Activated CD4-positive, alpha-beta T cell treated with anti-CD3 and anti-CD28 coated beads, Interleukin-2, amount 50 U/mL, for 16 hours (primary cell): ENCODE measurements at regions not wholly inside any gene's neighbourhood (a gene's known extent, or its start where the extent isn't known, plus 50 kb on each side); places are given as distances from the start of the nearest gene placed in this dataset.

Experiments
- DNase-seq: peaks from one replicate; pipeline ENCODE4 v3.0.0-alpha.2; 2020

GRCh38 chr21:35414507-35415139 is 365.5 kb upstream of the RUNX1 start:
- DNase-seq: no peak

DNA sequence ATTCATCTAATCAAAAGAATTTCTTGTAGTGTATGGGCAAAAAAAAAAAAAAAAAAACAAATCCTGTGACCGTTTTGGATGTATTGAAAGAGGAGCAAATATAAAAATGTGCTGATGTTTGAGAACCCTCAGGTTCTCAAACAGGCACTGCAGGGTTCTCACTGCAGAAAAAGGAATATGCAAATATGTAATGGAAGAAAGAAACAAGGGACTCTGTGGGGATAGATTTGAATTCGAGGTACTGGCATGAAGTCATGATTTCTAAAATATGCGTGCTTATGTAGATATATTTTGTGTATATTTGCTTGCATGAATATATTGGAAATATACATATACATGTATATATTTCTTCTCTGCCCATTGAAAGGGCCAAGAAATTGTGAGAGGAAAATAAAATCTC is 365.0 kb upstream of the RUNX1 start:
- DNase-seq: no peak

DNA sequence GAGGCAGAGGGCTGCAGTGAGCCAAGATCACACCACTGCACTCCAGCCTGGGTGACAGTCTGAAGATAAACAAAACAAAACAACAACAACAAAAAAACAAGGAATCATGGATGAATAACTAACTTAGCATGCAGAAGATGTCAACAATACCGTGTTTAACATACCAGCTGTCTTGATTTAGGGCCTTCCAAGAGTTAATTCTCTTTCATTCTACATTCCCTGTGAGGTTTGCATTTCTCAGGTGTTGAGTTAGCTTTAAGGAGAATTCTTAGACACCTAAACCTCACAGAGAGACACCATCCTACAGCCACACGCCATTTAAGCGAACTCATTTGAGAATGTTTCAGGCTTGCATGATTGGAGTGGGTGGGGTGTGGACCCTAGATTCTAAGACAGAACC is 363.1 kb upstream of the RUNX1 start:
- DNase-seq: no peak

GRCh38 chr21:35411434-35411833 is 362.3 kb upstream of the RUNX1 start:
- no peak for DNase-seq

- DNase-seq: no peak
Observed at GRCh38 chr21:35410656-35411055, 361.6 kb upstream of the RUNX1 start.

DNA sequence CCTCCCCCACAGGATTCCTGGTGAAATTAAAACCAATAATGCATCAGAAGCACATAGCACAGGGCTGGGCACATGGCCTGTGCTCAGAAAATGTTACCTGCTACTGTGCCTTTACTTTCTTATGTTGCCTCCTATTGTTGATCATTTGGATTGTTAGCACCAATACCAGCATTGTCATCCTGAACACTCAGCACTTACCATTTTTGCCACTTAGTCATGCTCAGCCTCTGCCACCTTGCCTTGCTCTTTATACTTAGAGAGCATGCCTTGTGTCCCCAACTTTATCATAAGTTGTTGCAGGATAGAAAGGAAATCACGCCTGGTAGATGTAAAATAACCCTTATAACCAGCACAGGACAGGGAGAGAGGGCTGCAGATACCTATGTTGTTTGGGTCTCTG is 361.0 kb upstream of the RUNX1 start:
- DNase-seq: no peak

- no peak for DNase-seq
Observed at GRCh38 chr21:35408401-35408800, 359.3 kb upstream of the RUNX1 start.

- no peak for DNase-seq
Observed at GRCh38 chr21:35406635-35407034, 357.5 kb upstream of the RUNX1 start.

GRCh38 chr21:35405981-35406380 is 356.9 kb upstream of the RUNX1 start:
- DNase-seq: no peak

DNA sequence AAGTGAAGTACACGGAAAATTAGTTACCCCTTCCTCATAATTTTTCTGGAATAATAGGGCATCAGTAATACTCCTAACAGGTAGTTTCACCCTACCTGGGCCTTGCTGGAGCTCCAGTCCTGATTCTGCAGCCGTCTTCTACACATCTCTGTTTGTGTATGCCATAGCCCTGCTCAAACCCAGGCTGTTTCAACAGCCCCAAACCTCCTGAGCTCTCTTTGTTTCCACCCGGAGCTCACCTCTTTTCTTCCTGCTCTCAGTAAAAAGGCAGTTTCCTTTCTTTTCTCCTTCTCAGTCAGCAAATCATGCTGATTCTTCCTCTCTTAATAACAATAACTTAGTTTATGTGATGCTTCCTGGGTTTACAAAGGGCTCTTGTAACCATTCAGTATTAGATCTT is 355.1 kb upstream of the RUNX1 start:
- DNase-seq: no peak

GRCh38 chr21:35402061-35402460 is 353.0 kb upstream of the RUNX1 start:
- no peak for DNase-seq

DNA sequence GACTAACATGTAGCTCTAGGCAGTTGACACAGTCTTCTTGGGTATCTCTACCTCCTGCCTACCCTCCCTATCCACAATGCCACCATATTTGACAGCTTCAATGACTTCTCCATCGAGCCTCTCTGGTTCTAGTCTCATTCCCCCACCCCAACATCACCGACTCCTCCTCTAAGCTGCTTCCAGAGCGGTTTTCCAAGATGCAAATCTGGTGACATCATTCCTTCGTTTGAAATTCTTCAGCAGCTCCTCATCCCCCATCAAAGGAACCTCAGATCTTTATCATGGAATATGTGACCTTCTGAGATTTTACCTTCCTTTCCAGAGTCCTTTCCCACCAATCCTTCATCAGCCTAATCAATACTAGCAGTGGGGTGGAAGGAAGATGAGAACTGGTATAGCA is 352.4 kb upstream of the RUNX1 start:
- no peak for DNase-seq

DNA sequence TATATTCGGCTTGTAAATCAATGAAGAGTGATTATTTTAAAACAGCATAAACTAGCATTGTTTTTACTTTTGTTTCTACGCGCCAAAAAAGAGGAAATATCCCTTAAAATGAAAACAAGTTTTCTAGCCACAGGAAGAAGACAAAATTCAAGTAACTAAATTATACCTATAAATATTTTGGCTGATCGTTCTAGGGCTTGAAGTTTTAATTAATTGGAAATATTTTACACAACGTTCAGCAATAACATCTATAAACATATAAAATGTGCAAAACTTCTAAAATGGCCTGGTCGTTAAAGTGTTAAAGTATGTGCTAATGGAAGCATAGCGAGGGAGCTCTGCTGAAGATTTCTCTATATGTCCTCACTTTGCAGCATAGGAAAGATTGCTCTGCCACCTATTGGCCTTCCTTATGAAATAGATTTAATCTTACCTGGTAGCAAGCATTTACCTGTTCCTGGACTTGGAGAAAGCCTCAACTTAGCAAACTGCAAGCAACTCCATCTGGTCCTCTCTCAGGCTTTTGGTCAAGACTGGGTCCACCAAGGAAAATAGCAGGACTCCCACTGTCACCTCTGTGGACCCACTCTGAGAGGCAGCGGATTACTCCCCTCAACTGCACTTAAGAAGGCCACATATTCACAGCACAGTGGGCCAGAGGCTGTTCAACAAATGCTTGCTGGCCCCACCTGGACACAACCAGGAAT is 351.3 kb upstream of the RUNX1 start:
- peak; percentile 65 for DNase-seq

- no peak for DNase-seq
Observed at GRCh38 chr21:35399706-35400105, 350.6 kb upstream of the RUNX1 start.

DNA sequence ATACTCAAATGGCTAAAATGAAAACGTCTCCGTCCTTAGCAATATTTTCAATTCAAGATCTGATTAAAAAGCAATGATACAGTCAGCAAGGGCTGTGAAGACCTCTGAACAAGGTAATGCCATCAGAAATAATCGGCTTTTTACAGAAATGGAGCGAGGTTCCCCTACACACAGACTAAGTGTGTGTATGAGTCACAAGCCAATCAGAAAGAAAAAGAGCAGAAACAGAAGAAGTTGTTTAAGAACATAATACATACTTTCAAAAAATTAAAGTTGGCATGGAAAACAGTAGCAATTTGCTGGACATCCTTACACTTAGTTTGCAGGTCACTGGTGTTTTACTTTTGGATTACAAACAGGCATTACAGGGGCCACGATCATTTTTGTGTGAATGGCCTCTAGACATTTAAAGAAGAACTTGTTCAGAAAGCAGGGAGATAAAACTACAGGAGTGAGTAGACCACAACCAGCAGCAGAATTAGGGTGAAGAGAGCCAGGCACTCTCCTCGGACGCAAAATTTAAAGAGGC is 350.0 kb upstream of the RUNX1 start:
- no peak for DNase-seq

DNA sequence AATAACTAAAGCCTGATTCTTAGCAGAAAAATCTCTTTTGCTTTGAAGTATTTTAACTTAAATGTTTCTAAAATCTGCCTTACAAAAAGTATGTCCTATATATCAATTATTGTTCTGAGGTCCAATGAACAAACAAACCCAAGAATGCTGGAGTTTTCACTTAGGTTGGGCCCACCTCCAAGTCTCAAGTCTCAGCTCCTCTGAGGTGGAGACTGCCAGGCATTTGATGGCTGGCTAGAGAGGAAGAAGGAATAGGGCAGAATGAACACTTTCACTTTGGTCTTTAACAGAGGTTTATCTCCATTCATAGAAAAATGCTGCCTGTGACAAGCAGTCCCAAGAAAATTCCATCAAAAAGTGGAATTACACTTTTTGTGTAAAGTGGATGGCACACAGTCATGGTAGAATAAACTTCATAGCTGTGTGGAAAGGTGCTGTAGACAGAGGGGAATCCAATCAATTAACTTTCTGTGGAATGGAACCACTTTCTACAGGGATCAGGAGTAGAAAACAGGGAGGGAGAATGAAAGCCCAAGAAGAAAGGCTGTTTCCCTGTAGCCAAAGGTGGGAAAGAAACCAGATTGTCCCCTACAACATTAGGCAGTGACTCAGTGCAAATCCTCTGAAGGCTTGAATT is 349.4 kb upstream of the RUNX1 start:
- no peak for DNase-seq

GRCh38 chr21:35397781-35398180 is 348.7 kb upstream of the RUNX1 start:
- no peak for DNase-seq

GRCh38 chr21:35396655-35397054 is 347.6 kb upstream of the RUNX1 start:
- no peak for DNase-seq

DNA sequence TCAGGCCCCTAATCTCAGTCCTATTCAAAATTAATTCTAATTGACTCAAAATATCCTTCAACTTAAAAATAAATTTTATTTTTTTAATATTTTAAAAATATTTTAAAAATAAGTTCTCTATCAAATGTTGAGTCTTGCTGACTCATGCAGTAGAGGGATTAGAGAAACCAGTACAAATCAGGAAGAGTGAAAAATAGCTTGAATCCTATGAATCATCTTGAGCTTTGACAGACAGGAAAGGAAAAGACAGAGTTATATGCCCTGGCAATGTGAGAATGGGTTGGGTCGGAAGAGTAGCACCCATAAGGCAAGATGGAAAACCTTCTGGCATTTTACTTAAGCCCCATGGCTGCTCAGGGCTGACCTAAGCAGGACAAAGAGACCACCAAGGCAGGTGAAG is 346.6 kb upstream of the RUNX1 start:
- DNase-seq: no peak

DNA sequence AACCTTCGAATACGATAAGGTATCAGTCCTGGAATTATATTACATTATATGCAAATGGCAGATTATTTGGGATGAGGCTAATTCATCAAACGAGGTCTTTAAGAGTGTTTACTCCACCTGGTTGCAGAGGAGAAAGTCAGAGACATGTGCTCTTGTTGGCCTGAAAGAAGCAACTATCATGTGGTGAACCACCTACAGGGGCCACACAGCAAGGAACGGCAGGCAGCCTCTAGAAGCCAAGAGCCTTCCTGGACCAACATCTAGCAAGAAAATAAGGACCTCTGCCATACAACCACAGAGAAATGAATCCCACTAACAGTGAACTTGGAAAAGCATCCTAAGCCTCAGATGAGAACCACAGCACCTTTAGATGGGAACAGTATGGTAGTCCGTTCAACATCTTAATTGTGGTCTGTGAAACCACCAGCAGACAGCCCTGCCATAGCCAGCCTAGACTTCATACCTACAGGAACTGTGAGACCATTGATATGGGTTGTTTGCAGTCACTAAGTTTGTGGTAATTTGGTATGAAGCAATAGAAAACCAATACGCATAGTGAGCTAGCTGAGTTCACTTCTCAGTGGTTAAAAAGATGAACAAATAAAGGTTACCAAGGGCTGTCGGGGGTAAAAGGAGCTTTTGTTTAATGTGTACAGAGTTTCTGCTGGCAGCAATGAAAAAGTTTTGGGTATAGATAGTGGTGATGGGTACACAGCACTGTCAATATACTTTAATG is 345.7 kb upstream of the RUNX1 start:
- peak; percentile 12 for DNase-seq

- DNase-seq: no peak
Observed at GRCh38 chr21:35394049-35394448, 344.9 kb upstream of the RUNX1 start.

DNA sequence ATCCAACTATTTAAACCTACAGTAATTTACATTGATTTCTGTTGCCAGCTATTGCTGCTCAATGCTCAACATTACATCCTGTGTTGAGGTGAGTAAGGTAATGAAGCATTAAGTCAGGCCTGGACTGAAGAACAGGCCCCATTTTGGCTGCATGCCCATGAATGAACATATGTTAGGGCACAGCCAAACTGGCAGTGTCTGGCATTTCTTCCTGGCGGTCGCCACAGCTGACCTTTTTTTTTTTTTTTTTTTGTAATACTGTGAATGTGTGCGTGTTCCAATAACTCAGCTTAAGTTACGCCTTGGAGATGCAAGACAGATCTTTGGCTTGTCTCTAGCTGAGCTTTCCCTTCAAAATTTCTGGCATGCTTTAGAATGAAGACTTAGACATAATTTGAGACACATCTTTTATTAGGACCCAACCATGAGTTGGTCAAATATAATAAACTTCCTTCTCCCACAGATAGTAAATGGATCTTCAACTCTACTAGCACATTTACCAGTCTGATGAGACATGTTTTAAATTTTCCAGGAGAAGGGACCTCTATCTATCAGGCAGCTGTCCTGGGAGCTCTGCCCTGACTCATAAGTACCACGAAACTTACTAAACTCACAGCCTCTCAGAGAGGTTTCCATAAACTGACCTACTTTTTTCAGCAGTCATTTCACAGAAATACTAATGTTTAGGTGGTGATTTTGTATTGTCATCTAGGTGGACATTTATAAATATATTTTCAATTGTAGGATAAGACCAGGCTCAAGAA is 341.1 kb upstream of the RUNX1 start:
- DNase-seq: peak; percentile 5
